ENCODE measurements at regions not wholly inside any gene's neighbourhood (a gene's known extent, or its start where the extent isn't known, plus 50 kb on each side); places are given as distances from the start of the nearest gene placed in this dataset.

GRCh38 chr14:71388862-71389261, 481.6 kb downstream of the PCNX1 start:
- WGBS, 2 experiments (ENCODE audit: extremely low coverage in 2 of 2, insufficient read length in 1 of 2): 60% methylated on average over 3 of the region's 4 CpGs; no CpG with 5 or more reads in 1 of the 2 experiments
- POLR2A ChIA-PET (ENCODE audit: unreplicated experiment): no interaction called here
- no TSS peak for BruUV-seq (replicated peaks)

More at GRCh38 chr14:71388862-71389261, 481.6 kb downstream of the PCNX1 start:
- Histone ChIP-seq H3K9ac (ENCODE audit: low read depth, low read length) (no peak overlapping the region), H2BK5ac (ENCODE audit: low read depth, low read length, poor library complexity, severe bottlenecking) (no peak overlapping the region), H4K20me1 (ENCODE audit: insufficient read depth, low read length) (peaks cover 8% of the 10 kb centered on the region; the same call in 1 of the 2 replicates), H4K8ac (ENCODE audit: low read depth in 2 of 2, low read length in 2 of 2) (no peak overlapping the region), H2AFZ (replicated peaks; ENCODE audit: low read length, poor library complexity) (no peak overlapping the region), H3K56ac (ENCODE audit: extremely low read depth, insufficient read depth, low read length) (no peak overlapping the region), H2AK9ac (replicated peaks; ENCODE audit: low read depth, low read length, poor library complexity) (no peak overlapping the region), H3K27me3 (ENCODE audit: control insufficient read depth, insufficient read depth, low read length) (no peaks in the 10 kb centered on the region), H3K4ac (ENCODE audit: low read depth, low read length) (0 out of 2 replicates have a peak overlapping the region, but pooled peaks have one; percentile 2), H2BK120ac (ENCODE audit: low read depth, low read length) (no peak overlapping the region), H3K4me1 (ENCODE audit: control insufficient read depth, insufficient read depth, low read length) (peaks cover 2% of the 10 kb centered on the region; the same call in 1 of the 2 replicates), H3K36me3 (ENCODE audit: control insufficient read depth, insufficient read depth, low read length) (no peaks in the 10 kb centered on the region; the same call in 1 of the 2 replicates), H3K9me1 (ENCODE audit: insufficient read depth, low read length) (peaks cover 4% of the 10 kb centered on the region; the same call in 1 of the 2 replicates), H3K79me1 (ENCODE audit: low read depth in 1 of 2, low read length in 2 of 2) (peaks cover 30 to 60% of the 10 kb centered on the region in 2 experiments), H3K18ac (ENCODE audit: low read depth, low read length) (no peak overlapping the region), H4K5ac (ENCODE audit: low read depth, low read length) (no peak overlapping the region), H3K9me3 (ENCODE audit: control insufficient read depth, insufficient read depth, low read length) (no peaks in the 10 kb centered on the region), H4K91ac (ENCODE audit: insufficient read depth, low read depth, low read length) (no peak overlapping the region), H2AK5ac (ENCODE audit: low read depth, low read length) (no peak overlapping the region), H2BK20ac (ENCODE audit: low read depth, low read length) (no peak overlapping the region), H3K4me2 (ENCODE audit: low read depth, low read length) (no peak overlapping the region), H3K14ac (replicated peaks; ENCODE audit: low read depth, low read length) (no peak overlapping the region), H3K23ac (ENCODE audit: low read depth, low read length) (no peak overlapping the region), H2BK15ac (ENCODE audit: low read depth, low read length) (no peak overlapping the region), H3K4me3 (ENCODE audit: insufficient read depth, low read depth, low read length) (no peak overlapping the region), H3K27ac (ENCODE audit: insufficient read depth, low read length) (no peak overlapping the region)
- DNase-seq (no peak), ATAC-seq (ENCODE audit: low read depth) (peak; percentile 14; the same call in 1 of the 2 replicates)
- no peak for TF ChIP-seq FOS (IDR thresholded peaks at IDR 0.05; ENCODE audit: low read depth, low read length)
- no peak for TF ChIP-seq CTCF (conservative IDR thresholded peaks at IDR 0.05; ENCODE audit: low read depth, low read length)
- CTCF ChIA-PET: no interaction called here
- in situ Hi-C loops (cut with MboI; ENCODE audit: low sequenced_read_pairs): no loop called here
- intact Hi-C loops (cut with micrococcal nuclease): loop anchor here (10.0 kb wide), 1 partner anchor 466 kb away; no protein-coding TSS in a partner anchor
- dilution Hi-C loops (cut with HindIII; ENCODE audit: low sequenced_read_pairs, unreplicated experiment): no loop called here
